SIG-M5 (cell line): ENCODE measurements at regions not wholly inside any gene's neighbourhood (a gene's known extent, or its start where the extent isn't known, plus 50 kb on each side); places are given as distances from the start of the nearest gene placed in this dataset.

Experiments
- DNase-seq: peaks from one replicate; lab custom pipeline; 2025; lab: John Stamatoyannopoulos, UW

GRCh38 chr12:24143928-24144327 lies 194.5 kb upstream of the SOX5 start:
- DNase-seq, result no peak

- DNase-seq, result no peak
These were observed 189.6 kb upstream of the SOX5 start for GRCh38 chr12:24139035-24139434.

- no peak for DNase-seq
These were observed 188.6 kb upstream of the SOX5 start for GRCh38 chr12:24138041-24138440.

- no peak for DNase-seq
These were observed 185.8 kb upstream of the SOX5 start for GRCh38 chr12:24135158-24135850.

GRCh38 chr12:24134092-24134491 lies 184.6 kb upstream of the SOX5 start:
- no peak for DNase-seq

- no peak for DNase-seq
These were observed 183.9 kb upstream of the SOX5 start for GRCh38 chr12:24133384-24133783.

- no peak for DNase-seq
These were observed 178.7 kb upstream of the SOX5 start for GRCh38 chr12:24127919-24128721.

- no peak for DNase-seq
These were observed 175.8 kb upstream of the SOX5 start for GRCh38 chr12:24125280-24125679.

GRCh38 chr12:24121911-24122310 lies 172.4 kb upstream of the SOX5 start:
- no peak for DNase-seq

- no peak for DNase-seq
These were observed 169.2 kb upstream of the SOX5 start for GRCh38 chr12:24118668-24119067.

- no peak for DNase-seq
These were observed 167.1 kb upstream of the SOX5 start for GRCh38 chr12:24116548-24116947.

GRCh38 chr12:24113701-24114100 lies 164.2 kb upstream of the SOX5 start:
- no peak for DNase-seq

GRCh38 chr12:24111616-24112015 lies 162.1 kb upstream of the SOX5 start:
- DNase-seq, result no peak

- no peak for DNase-seq
These were observed 161.6 kb upstream of the SOX5 start for GRCh38 chr12:24111086-24111485.

- no peak for DNase-seq
These were observed 160.0 kb upstream of the SOX5 start for GRCh38 chr12:24109381-24110039.

GRCh38 chr12:24102676-24103075 lies 153.2 kb upstream of the SOX5 start:
- DNase-seq, result no peak

- DNase-seq, result no peak
These were observed 150.1 kb upstream of the SOX5 start for GRCh38 chr12:24099576-24099975.

- no peak for DNase-seq
These were observed 145.8 kb upstream of the SOX5 start for GRCh38 chr12:24095245-24095644.

- no peak for DNase-seq
These were observed 140.0 kb upstream of the SOX5 start for GRCh38 chr12:24089510-24089890.

- DNase-seq, result no peak
These were observed 139.5 kb upstream of the SOX5 start for GRCh38 chr12:24088751-24089509.

GRCh38 chr12:24087294-24087693 lies 137.8 kb upstream of the SOX5 start:
- no peak for DNase-seq

GRCh38 chr12:24084800-24085199 lies 135.3 kb upstream of the SOX5 start:
- DNase-seq, result no peak
